IPS-NIHi7 (cell line): ENCODE measurements at regions not wholly inside any gene's neighbourhood (a gene's known extent, or its start where the extent isn't known, plus 50 kb on each side); places are given as distances from the start of the nearest gene placed in this dataset.
A peak's percentile ranks its signal among the peaks of the same experiment; 100 is the strongest.

Experiments
- DNase-seq: peaks from one replicate; pipeline ENCODE4 v3.0.0; 2012; ENCODE audit warnings: mixed read lengths; ENCODE audit errors: extremely low spot score

- DNase-seq: no peak
Measured at GRCh38 chr11:116082256-116082655, 578.0 kb upstream of the CADM1 start.

- DNase-seq: no peak
Measured at GRCh38 chr11:116079580-116079979, 575.4 kb upstream of the CADM1 start.

DNA sequence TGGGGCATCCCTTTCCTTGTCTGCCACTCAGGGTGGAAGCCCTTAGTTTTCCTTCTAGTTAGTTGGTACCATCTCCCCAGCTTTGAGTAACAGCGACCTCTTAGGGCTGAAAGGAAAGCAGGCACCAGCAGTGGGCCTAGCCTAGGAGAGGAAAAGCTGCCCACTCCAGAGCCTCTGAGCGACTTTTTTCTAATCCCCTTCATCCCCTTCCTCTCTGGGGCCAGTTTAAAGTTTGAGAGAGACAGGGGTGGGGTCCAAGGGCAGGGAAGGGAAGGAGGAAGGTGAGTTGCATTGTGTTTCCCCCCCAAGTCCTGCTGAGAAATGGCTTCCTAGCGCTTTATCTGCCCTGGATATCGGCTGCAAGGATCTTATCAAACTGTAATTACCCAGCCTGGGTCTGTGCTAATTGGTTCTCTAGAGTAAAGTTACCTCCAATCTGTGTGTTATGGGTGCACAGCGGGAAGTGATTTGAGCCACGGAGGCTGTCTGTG lies 573.9 kb upstream of the CADM1 start:
- DNase-seq: peak; percentile 73

GRCh38 chr11:116077092-116077491 lies 572.9 kb upstream of the CADM1 start:
- no peak for DNase-seq

DNA sequence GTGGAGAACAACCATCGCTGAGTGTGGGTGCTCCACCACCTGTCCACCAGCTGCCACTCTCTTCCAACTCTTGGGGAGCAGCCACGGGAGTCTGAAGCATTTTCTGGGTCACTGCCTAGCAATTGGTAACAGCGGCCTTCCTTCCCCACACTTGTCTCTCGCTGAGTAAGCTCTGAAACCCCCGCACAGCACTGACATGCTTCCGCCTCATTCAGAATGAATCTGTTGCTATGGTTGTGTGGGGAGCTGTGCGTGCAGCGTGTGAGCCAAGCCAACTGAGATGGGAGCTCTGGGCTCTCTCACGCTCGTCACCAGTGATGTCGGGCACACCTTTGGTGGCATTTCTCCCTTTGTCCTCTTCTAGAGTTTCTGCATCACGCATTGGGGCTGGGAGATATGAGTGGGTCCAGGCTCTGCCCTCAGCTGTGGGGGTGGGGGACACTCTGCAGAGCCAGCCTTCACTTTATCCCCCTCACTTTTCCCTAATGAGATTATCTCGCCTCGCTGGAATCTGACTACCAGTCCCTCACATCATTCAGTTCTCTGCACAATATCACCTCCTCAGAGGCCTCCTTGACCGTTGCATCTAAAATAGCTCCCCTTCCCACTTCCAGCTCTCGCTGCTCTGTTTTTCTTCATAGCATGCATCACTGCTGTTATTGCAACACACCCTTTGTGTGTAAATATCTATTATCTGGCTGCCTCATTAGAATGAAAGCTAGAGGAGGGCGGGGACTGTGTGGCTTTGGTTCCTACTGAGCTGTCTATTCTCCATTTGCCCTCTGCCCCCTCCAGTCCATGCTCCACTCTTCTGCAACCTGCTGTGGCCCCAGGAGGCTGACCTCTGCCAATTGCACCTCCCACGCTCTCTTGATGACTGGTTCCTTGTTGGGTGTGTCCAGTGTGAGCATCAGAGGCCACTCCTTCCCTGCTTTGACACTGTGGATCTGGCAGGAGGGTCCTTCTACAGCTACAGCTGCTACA lies 569.9 kb upstream of the CADM1 start:
- DNase-seq: no peak

DNA sequence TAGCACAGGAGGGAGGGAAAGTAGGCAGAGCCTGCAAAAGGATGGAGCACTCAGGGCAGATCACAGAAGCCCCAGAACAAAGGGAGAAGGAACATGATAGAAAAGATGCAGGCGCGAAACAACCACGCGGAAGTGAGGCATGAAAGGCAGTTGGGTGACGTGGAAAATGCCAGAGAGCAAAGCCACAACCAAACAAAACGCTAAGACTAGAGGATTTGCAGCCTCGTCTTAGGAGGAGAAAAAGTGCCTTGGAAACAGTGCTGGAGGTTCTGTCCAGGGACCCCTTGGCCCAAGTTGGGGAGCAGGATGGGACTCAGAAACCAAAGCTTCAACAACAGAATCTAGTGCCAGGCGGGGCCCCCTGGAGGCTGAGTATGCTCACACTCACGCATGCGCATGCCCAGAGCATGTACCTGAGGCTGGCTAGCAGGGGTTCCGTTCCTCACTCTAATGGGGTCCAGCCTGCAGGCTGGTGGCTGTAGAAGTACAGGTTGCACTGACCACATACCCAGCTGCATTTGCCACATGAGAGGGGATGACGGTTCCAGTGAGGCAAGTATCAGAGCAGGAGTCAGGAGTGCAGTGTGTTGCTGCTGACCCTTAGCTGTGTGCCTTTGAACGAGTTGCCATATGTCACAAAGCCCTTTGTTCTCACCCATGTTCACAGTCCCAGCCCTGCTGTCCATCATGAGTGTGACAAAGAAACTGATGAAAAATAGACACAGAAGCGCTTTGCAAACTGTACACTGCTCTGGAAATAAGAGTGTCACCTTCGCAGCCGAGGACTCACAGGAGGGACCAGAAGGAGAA lies 568.6 kb upstream of the CADM1 start:
- peak; percentile 67 for DNase-seq

DNA sequence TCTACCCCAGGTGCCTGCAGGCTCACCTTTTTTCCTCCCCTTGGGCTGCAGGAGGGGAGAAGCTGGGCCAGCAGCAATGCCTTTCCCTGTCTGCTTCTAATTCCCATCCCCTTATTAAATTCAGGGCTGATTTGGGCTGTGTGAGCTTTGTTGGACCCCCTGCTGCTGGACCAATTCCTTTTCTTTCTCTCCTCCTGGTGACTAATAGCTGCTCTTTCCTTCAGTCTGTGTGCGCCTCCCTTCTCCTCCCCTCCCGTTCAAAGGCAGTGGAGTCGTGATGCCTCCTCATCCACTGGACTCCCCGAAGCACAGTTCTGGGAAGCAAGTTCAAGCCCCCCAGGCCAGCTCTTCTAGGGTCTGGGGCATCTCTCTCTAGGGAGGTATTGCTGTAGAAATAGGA lies 567.9 kb upstream of the CADM1 start:
- DNase-seq: peak; percentile 55

- DNase-seq: no peak
Measured at GRCh38 chr11:116071241-116071640, 567.0 kb upstream of the CADM1 start.

- no peak for DNase-seq
Measured at GRCh38 chr11:116070520-116070919, 566.3 kb upstream of the CADM1 start.

DNA sequence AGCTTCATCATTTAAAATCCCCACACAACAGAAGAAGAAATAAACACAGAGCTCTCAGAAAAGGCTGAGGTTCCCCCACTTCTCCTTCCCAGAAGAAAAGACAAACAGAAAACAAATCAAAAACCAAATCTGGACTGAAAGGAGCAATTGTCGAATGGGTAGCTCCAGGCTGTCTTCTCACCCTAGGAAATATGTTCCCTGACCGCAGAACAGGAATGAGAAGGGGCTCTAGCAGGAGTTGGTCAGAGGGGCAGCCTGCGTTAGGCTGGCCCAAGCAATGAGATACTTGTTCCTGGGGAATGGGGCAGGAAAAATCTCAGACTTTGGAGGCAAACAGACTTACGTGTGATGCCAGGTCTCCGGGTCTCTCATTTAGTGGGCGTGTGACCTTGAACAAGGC lies 562.6 kb upstream of the CADM1 start:
- DNase-seq: no peak

DNA sequence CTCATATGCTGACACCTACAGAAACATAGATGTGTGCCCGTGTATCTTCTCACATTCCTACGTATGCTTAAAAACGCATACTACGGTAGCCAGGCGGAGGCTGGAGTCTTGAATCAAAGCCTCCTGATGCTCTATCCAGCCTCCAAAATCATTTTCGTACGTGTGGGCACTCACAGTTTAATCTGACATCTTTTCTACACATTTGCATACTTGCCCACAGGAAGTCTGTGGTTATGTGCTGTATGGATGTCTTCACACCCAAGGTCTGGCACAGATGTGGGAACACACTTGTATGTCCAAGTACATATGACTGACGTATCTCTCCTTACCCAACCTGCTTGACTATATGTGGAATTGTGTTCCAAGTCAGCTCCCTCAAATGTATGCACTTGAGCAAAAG lies 561.8 kb upstream of the CADM1 start:
- DNase-seq: no peak

DNA sequence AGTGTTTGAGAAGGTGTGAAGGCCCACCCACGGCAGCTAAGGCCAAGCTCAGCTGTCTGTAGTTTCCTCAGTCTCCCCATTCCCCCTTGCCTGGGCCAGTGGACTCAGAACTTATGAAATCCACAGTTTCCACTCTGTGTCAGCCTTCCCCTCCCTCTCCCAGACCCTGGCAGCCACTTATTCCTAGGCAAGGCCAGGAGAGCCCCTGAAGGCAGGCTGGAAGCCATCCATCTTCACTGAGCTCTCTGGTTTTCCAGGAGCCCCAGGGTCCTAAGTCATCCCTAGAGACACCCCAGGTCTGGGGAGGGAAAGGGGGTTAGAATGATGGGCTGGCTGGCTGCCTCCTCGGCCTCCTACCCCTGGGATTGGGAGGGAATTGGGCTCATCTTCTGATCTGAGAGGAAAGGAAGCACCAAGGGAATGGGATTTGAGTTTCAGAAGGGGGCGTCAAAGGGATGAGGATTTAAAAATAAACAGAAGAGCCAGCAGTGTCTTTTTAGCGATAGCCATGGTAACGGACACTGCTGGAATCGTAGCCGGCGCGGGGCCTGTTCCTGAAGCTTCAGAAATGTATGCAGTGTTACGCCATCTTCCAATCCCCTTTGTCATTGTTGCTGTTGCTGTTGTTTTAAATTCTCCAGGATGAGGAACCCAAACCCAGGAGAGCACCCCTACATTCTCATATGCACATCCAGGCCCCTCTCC lies 561.1 kb upstream of the CADM1 start:
- no peak for DNase-seq

- no peak for DNase-seq
Measured at GRCh38 chr11:116062490-116063171, 558.4 kb upstream of the CADM1 start.

- no peak for DNase-seq
Measured at GRCh38 chr11:116062129-116062489, 557.9 kb upstream of the CADM1 start.

- DNase-seq: no peak
Measured at GRCh38 chr11:116061322-116061721, 557.1 kb upstream of the CADM1 start.

DNA sequence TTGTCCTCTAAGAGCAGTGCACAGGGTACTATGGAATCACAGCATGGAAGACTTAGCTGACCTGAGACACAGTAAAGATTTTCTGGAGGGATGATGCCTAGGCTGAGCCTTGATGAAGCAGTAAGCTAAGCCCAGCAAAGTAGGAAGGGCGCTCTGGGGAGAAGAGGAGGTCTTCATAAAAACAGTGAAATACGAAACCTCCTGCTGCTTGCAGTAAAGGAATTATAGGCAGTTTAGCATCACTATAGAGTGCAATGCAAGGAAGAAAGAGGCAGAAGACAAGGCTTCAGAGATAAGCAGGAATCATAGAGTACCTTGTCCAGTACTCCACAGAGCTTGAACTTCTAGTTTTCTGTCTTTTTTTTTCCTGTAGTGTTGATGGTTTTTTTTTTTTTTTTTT lies 555.7 kb upstream of the CADM1 start:
- DNase-seq: no peak

GRCh38 chr11:116057000-116057399 lies 552.8 kb upstream of the CADM1 start:
- no peak for DNase-seq

- DNase-seq: no peak
Measured at GRCh38 chr11:116055064-116055463, 550.8 kb upstream of the CADM1 start.

DNA sequence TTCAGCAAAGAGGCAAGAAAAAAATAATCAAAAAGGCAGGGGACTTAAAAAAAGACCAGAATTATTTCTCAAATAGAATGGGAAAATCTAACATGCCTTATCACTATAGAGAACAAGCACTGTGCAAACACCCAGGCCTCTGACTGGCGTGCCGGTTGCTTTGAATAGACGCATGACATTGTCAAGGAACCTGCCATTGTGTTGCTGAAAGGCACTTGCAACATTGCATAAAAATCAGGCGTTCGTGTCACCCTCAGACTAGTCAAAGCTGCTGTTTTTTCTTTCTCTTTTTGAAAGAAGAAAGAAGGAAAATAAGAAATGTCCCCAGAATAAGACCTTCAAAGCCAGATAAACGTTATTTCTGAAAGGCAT lies 549.3 kb upstream of the CADM1 start:
- no peak for DNase-seq

- no peak for DNase-seq
Measured at GRCh38 chr11:116052603-116053547, 548.7 kb upstream of the CADM1 start.
